Natural killer cell (primary cell): ENCODE measurements at regions not wholly inside any gene's neighbourhood (a gene's known extent, or its start where the extent isn't known, plus 50 kb on each side); places are given as distances from the start of the nearest gene placed in this dataset.

Experiments
- ATAC-seq, 3 donors: fragments of 150-1000 bp in 2 of 3; fragments of 200-7000 bp in 1 of 3; cut with Tn5 transposase; 1 replicate in 1 of 3; 2 replicates in 2 of 3; pipeline ENCODE4 v1.10.0; 2021; ENCODE audit warnings: mild to moderate bottlenecking in 2 of 3, moderate library complexity in 2 of 3
- DNase-seq, 2 donors: peaks; one replicate each; pipeline versions ENCODE4 v3.0.0 to v3.0.0-alpha.2; 2013 to 2021; ENCODE audit warnings: mixed read lengths in 1 of 2
- H3K27ac ChIP-seq: one replicate; pipeline ENCODE4 v1.5.1; 2013; ENCODE audit warnings: mild to moderate bottlenecking, low read length
- H3K27me3 ChIP-seq: one replicate; pipeline ENCODE4 v1.6.1; 2013; ENCODE audit warnings: low read length; ENCODE audit not compliant: control insufficient read depth, insufficient read depth
- H3K36me3 ChIP-seq: one replicate; pipeline ENCODE4 v1.6.1; 2013; ENCODE audit warnings: low read length; ENCODE audit not compliant: control insufficient read depth, insufficient read depth
- H3K4me1 ChIP-seq: one replicate; pipeline ENCODE4 v1.6.1; 2013; ENCODE audit warnings: low read length; ENCODE audit not compliant: control insufficient read depth, insufficient read depth
- H3K4me3 ChIP-seq: one replicate; pipeline ENCODE4 v1.5.1; 2013; ENCODE audit warnings: low read length
- H3K9me3 ChIP-seq: one replicate; pipeline ENCODE4 v1.6.1; 2013; ENCODE audit warnings: low read length; ENCODE audit not compliant: control insufficient read depth, insufficient read depth
- H3K27ac Mint-ChIP-seq, 2 donors: one replicate each; pipeline ENCODE4 v1.8.0; 2022; ENCODE audit warnings: mild to moderate bottlenecking in 2 of 2, mixed read lengths in 2 of 2, moderate library complexity in 1 of 2
- H3K27me3 Mint-ChIP-seq, 2 donors: one replicate each; pipeline ENCODE4 v1.8.0; 2022; ENCODE audit warnings: low read depth in 2 of 2, mixed read lengths in 2 of 2
- H3K36me3 Mint-ChIP-seq: one replicate; pipeline ENCODE4 v1.8.0; 2022; ENCODE audit warnings: mixed read lengths
- H3K4me1 Mint-ChIP-seq, 2 donors: one replicate each; pipeline ENCODE4 v1.8.0; 2022; ENCODE audit warnings: mixed read lengths in 2 of 2
- H3K4me3 Mint-ChIP-seq: one replicate; pipeline ENCODE4 v1.8.0; 2022; ENCODE audit warnings: mild to moderate bottlenecking, moderate library complexity, mixed read lengths
- H3K9me3 Mint-ChIP-seq, 2 donors: one replicate each; pipeline ENCODE4 v1.8.0; 2022; ENCODE audit warnings: mixed read lengths in 2 of 2
- WGBS: methylation state at CpG from one replicate; pipeline ENCODE4 v1.1.7; 2013; ENCODE audit warnings: missing lambda C conversion rate; ENCODE audit not compliant: insufficient coverage; 5-methylcytosine and 5-hydroxymethylcytosine counted together
- intact Hi-C: fragments of 100-400 bp; cut with micrococcal nuclease; formaldehyde crosslinking; loops from one replicate; pipeline ENCODE4 v1.14.2; 2022
- TF ChIP-seq, protein P1 (sequence below): fragments of 200-600 bp; IDR thresholded peaks from one replicate; pipeline ENCODE4 v1.8.0; 2022; ENCODE audit warnings: antibody characterized with exemption

- TF ChIP-seq, protein P1, sequence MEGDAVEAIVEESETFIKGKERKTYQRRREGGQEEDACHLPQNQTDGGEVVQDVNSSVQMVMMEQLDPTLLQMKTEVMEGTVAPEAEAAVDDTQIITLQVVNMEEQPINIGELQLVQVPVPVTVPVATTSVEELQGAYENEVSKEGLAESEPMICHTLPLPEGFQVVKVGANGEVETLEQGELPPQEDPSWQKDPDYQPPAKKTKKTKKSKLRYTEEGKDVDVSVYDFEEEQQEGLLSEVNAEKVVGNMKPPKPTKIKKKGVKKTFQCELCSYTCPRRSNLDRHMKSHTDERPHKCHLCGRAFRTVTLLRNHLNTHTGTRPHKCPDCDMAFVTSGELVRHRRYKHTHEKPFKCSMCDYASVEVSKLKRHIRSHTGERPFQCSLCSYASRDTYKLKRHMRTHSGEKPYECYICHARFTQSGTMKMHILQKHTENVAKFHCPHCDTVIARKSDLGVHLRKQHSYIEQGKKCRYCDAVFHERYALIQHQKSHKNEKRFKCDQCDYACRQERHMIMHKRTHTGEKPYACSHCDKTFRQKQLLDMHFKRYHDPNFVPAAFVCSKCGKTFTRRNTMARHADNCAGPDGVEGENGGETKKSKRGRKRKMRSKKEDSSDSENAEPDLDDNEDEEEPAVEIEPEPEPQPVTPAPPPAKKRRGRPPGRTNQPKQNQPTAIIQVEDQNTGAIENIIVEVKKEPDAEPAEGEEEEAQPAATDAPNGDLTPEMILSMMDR: no peak
- WGBS: no CpG with 5 or more reads among the region's 1 CpG
- Histone ChIP-seq H3K36me3 (no peaks in the 10 kb centered on the region), H3K4me3 (no peak overlapping the region), H3K27ac (no peak overlapping the region), H3K4me1 (no peaks in the 10 kb centered on the region), H3K27me3 (peaks cover 6% of the 10 kb centered on the region), H3K9me3 (no peaks in the 10 kb centered on the region)
- no peak for DNase-seq
- Mint-ChIP-seq H3K9me3 (no peaks in the 10 kb centered on the region), H3K27me3 (peaks cover 37 to 69% of the 10 kb centered on the region in 2 donors), H3K4me1 (no peaks in the 10 kb centered on the region), H3K27ac (no peak overlapping the region), H3K36me3 (no peaks in the 10 kb centered on the region), H3K4me3 (no peak overlapping the region)
- no peak for ATAC-seq
- intact Hi-C loops: no loop called here
Measured at GRCh38 chr15:60195611-60196010, 191.5 kb downstream of the FOXB1 start.

- Mint-ChIP-seq H3K27me3 (peaks cover 23 to 68% of the 10 kb centered on the region in 2 donors), H3K27ac (no peak overlapping the region), H3K9me3 (no peaks in the 10 kb centered on the region), H3K4me1 (no peaks in the 10 kb centered on the region), H3K36me3 (no peaks in the 10 kb centered on the region), H3K4me3 (no peak overlapping the region)
- ATAC-seq (no peak), DNase-seq (no peak)
- Histone ChIP-seq H3K9me3 (no peaks in the 10 kb centered on the region), H3K36me3 (no peaks in the 10 kb centered on the region), H3K27ac (no peak overlapping the region), H3K4me3 (no peak overlapping the region), H3K4me1 (no peaks in the 10 kb centered on the region), H3K27me3 (peaks cover 8% of the 10 kb centered on the region)
- intact Hi-C loops: no loop called here
- TF ChIP-seq, protein P1: no peak
- WGBS: 85% methylated on average over 11 of the region's 11 CpGs
Measured at GRCh38 chr15:60204131-60204885, 193.5 kb downstream of the ANXA2 start.

GRCh38 chr15:60208709-60209108 is 189.1 kb downstream of the ANXA2 start:
- 73% methylated on average over 4 of the region's 4 CpGs for WGBS
- no peaks in the 10 kb centered on the region for H3K9me3 ChIP-seq
- no peak overlapping the region for H3K4me3 ChIP-seq
- TF ChIP-seq, protein P1: no peak
- Mint-ChIP-seq H3K27me3 (peaks cover 14 to 59% of the 10 kb centered on the region in 2 donors), H3K4me1 (no peaks in the 10 kb centered on the region), H3K36me3 (no peaks in the 10 kb centered on the region), H3K27ac (no peak overlapping the region), H3K4me3 (no peak overlapping the region), H3K9me3 (no peaks in the 10 kb centered on the region)
- no peaks in the 10 kb centered on the region for H3K36me3 ChIP-seq
- peaks cover 6% of the 10 kb centered on the region for H3K27me3 ChIP-seq
- DNase-seq (no peak), ATAC-seq (no peak)
- intact Hi-C loops: no loop called here
- H3K4me1 ChIP-seq: no peaks in the 10 kb centered on the region
- H3K27ac ChIP-seq: no peak overlapping the region

GRCh38 chr15:60212536-60212935 is 185.2 kb downstream of the ANXA2 start:
- DNase-seq (no peak), ATAC-seq (no peak)
- peaks cover 9% of the 10 kb centered on the region for H3K27me3 ChIP-seq
- H3K27me3 Mint-ChIP-seq: peaks cover 14 to 50% of the 10 kb centered on the region in 2 donors
- H3K27ac ChIP-seq: no peak overlapping the region
- H3K36me3 ChIP-seq: no peaks in the 10 kb centered on the region
- H3K4me1 Mint-ChIP-seq: no peaks in the 10 kb centered on the region
- no peak overlapping the region for H3K4me3 ChIP-seq
- no peak overlapping the region for H3K4me3 Mint-ChIP-seq
- intact Hi-C loops: no loop called here
- WGBS: 85% methylated on average over 4 of the region's 4 CpGs
- TF ChIP-seq, protein P1: no peak
- H3K27ac Mint-ChIP-seq: no peak overlapping the region
- H3K9me3 ChIP-seq: no peaks in the 10 kb centered on the region
- no peaks in the 10 kb centered on the region for H3K36me3 Mint-ChIP-seq
- H3K9me3 Mint-ChIP-seq: no peaks in the 10 kb centered on the region
- no peaks in the 10 kb centered on the region for H3K4me1 ChIP-seq
